ENCODE measurements at regions not wholly inside any gene's neighbourhood (a gene's known extent, or its start where the extent isn't known, plus 50 kb on each side); places are given as distances from the start of the nearest gene placed in this dataset.

- TF ChIP-seq EZH2phosphoT487 (IDR thresholded peaks at IDR 0.05; ENCODE audit: borderline replicate concordance) (no peak), CTCF (conservative IDR thresholded peaks at IDR 0.05; ENCODE audit: low read length) (no peak)
Observed at GRCh38 chr1:238789916-238790667, 596.3 kb upstream of the CHRM3 start.
